ENCODE measurements at regions not wholly inside any gene's neighbourhood (a gene's known extent, or its start where the extent isn't known, plus 50 kb on each side); places are given as distances from the start of the nearest gene placed in this dataset.
"Not testable (repeated sequence)": the region's sequence is repeated elsewhere in the genome, so short reads cannot be mapped to it uniquely, and the experiment has no call there.

- DNase-seq, H3K9me3 ChIP-seq, H3K36me3 ChIP-seq, H3K27me3 ChIP-seq, H3K4me3 ChIP-seq: not testable (repeated sequence)
Measured at GRCh38 chr2:182609005-182609404, 107.1 kb upstream of the DNAJC10 start.

GRCh38 chr2:182610231-182610630 lies 105.8 kb upstream of the DNAJC10 start:
- Histone ChIP-seq H3K27me3 (no peaks in the 10 kb centered on the region), H3K9me3 (no peaks in the 10 kb centered on the region; the same call in 1 of the 2 replicates), H3K36me3 (no peaks in the 10 kb centered on the region), H3K4me3 (no peak overlapping the region)
- no peak for DNase-seq

- DNase-seq = no peak
- Histone ChIP-seq H3K36me3 (no peaks in the 10 kb centered on the region), H3K9me3 (no peaks in the 10 kb centered on the region; the same call in 1 of the 2 replicates), H3K4me3 (no peak overlapping the region), H3K27me3 (no peaks in the 10 kb centered on the region)
Measured at GRCh38 chr2:182611009-182611408, 105.0 kb upstream of the DNAJC10 start.

GRCh38 chr2:182615036-182615435 lies 101.0 kb upstream of the DNAJC10 start:
- no peak overlapping the region for H3K4me3 ChIP-seq
- no peaks in the 10 kb centered on the region for H3K36me3 ChIP-seq
- no peak for DNase-seq
- no peaks in the 10 kb centered on the region for H3K9me3 ChIP-seq
- H3K27me3 ChIP-seq = no peaks in the 10 kb centered on the region

- H3K36me3 ChIP-seq = no peaks in the 10 kb centered on the region
- H3K4me3 ChIP-seq = no peak overlapping the region
- H3K27me3 ChIP-seq = no peaks in the 10 kb centered on the region
- DNase-seq = peak; percentile 24
- H3K9me3 ChIP-seq = no peaks in the 10 kb centered on the region
Measured at GRCh38 chr2:182616471-182617393, 99.3 kb upstream of the DNAJC10 start.

GRCh38 chr2:182618672-182619079 lies 97.4 kb upstream of the DNAJC10 start:
- Histone ChIP-seq H3K36me3 (no peaks in the 10 kb centered on the region), H3K9me3 (no peaks in the 10 kb centered on the region), H3K27me3 (no peaks in the 10 kb centered on the region), H3K4me3 (no peak overlapping the region)
- DNase-seq = peak; percentile 9

- Histone ChIP-seq H3K36me3 (no peaks in the 10 kb centered on the region), H3K4me3 (no peak overlapping the region), H3K27me3 (no peaks in the 10 kb centered on the region), H3K9me3 (no peaks in the 10 kb centered on the region)
- no peak for DNase-seq
Measured at GRCh38 chr2:182619276-182619675, 96.8 kb upstream of the DNAJC10 start.

GRCh38 chr2:182621191-182621590 lies 94.9 kb upstream of the DNAJC10 start:
- no peaks in the 10 kb centered on the region for H3K9me3 ChIP-seq
- H3K4me3 ChIP-seq = no peak overlapping the region
- H3K27me3 ChIP-seq = no peaks in the 10 kb centered on the region
- no peaks in the 10 kb centered on the region for H3K36me3 ChIP-seq
- DNase-seq = no peak

- Histone ChIP-seq H3K27me3 (no peaks in the 10 kb centered on the region), H3K4me3 (no peak overlapping the region), H3K36me3 (no peaks in the 10 kb centered on the region), H3K9me3 (no peaks in the 10 kb centered on the region)
- no peak for DNase-seq
Measured at GRCh38 chr2:182621810-182622209, 94.2 kb upstream of the DNAJC10 start.

GRCh38 chr2:182622231-182622630 lies 93.8 kb upstream of the DNAJC10 start:
- H3K27me3 ChIP-seq = no peaks in the 10 kb centered on the region

GRCh38 chr2:182625814-182626213 lies 90.2 kb upstream of the DNAJC10 start:
- Histone ChIP-seq H3K4me3 (no peak overlapping the region), H3K36me3 (no peaks in the 10 kb centered on the region), H3K9me3 (no peaks in the 10 kb centered on the region), H3K27me3 (no peaks in the 10 kb centered on the region)
- DNase-seq = no peak

More at GRCh38 chr2:182622231-182622630, 93.8 kb upstream of the DNAJC10 start:
- H3K9me3 ChIP-seq = no peaks in the 10 kb centered on the region
- no peaks in the 10 kb centered on the region for H3K36me3 ChIP-seq
- H3K4me3 ChIP-seq = no peak overlapping the region
- DNase-seq = no peak

- Histone ChIP-seq H3K4me3 (no peak overlapping the region), H3K36me3 (no peaks in the 10 kb centered on the region), H3K9me3 (no peaks in the 10 kb centered on the region), H3K27me3 (no peaks in the 10 kb centered on the region)
- DNase-seq = no peak
Measured at GRCh38 chr2:182628916-182629315, 87.1 kb upstream of the DNAJC10 start.

- H3K9me3 ChIP-seq = no peaks in the 10 kb centered on the region
- H3K27me3 ChIP-seq = no peaks in the 10 kb centered on the region
- DNase-seq = no peak
- no peaks in the 10 kb centered on the region for H3K36me3 ChIP-seq
- no peak overlapping the region for H3K4me3 ChIP-seq
Measured at GRCh38 chr2:182630207-182630606, 85.8 kb upstream of the DNAJC10 start.

GRCh38 chr2:182631299-182631698 lies 84.8 kb upstream of the DNAJC10 start:
- Histone ChIP-seq H3K36me3 (no peaks in the 10 kb centered on the region), H3K9me3 (no peaks in the 10 kb centered on the region), H3K4me3 (no peak overlapping the region), H3K27me3 (no peaks in the 10 kb centered on the region)
- DNase-seq = no peak

- H3K4me3 ChIP-seq = no peak overlapping the region
- H3K36me3 ChIP-seq = no peaks in the 10 kb centered on the region
- no peaks in the 10 kb centered on the region for H3K9me3 ChIP-seq
- H3K27me3 ChIP-seq = no peaks in the 10 kb centered on the region
- DNase-seq = no peak
Measured at GRCh38 chr2:182634386-182634785, 81.7 kb upstream of the DNAJC10 start.

GRCh38 chr2:182636699-182637098 lies 79.4 kb upstream of the DNAJC10 start:
- Histone ChIP-seq H3K9me3 (no peaks in the 10 kb centered on the region), H3K4me3 (no peak overlapping the region), H3K27me3 (no peaks in the 10 kb centered on the region), H3K36me3 (no peaks in the 10 kb centered on the region)
- DNase-seq = no peak

GRCh38 chr2:182638667-182639066 lies 77.4 kb upstream of the DNAJC10 start:
- Histone ChIP-seq H3K27me3 (no peaks in the 10 kb centered on the region), H3K36me3 (no peaks in the 10 kb centered on the region), H3K9me3 (no peaks in the 10 kb centered on the region), H3K4me3 (no peak overlapping the region)
- no peak for DNase-seq

- H3K9me3 ChIP-seq = no peaks in the 10 kb centered on the region
- H3K36me3 ChIP-seq = no peaks in the 10 kb centered on the region
- H3K27me3 ChIP-seq = no peaks in the 10 kb centered on the region
- no peak for DNase-seq
- no peak overlapping the region for H3K4me3 ChIP-seq
Measured at GRCh38 chr2:182639971-182640370, 76.1 kb upstream of the DNAJC10 start.

Measured in MG63 (cell line).